WERI-Rb-1 (cell line): ENCODE measurements at regions not wholly inside any gene's neighbourhood (a gene's known extent, or its start where the extent isn't known, plus 50 kb on each side); places are given as distances from the start of the nearest gene placed in this dataset.

Experiments used
- DNase-seq: peaks from one replicate; pipeline ENCODE4 v3.0.0-alpha.2; 2020
- H3K27ac ChIP-seq: fragments of 250-450 bp; sonication (Bioruptor Pico); 2 replicates; pipeline ENCODE4 v1.5.1; 2020; ENCODE audit warnings: mild to moderate bottlenecking, moderate library complexity
- H3K27me3 ChIP-seq: fragments of 250-450 bp; sonication (Bioruptor Pico); 2 replicates; pipeline ENCODE4 v1.5.1; 2021; ENCODE audit warnings: mild to moderate bottlenecking, low read depth, moderate library complexity; ENCODE audit not compliant: insufficient read depth, severe bottlenecking
- H3K36me3 ChIP-seq: fragments of 250-450 bp; sonication (Bioruptor Pico); 2 replicates; pipeline ENCODE4 v1.5.1; 2020; ENCODE audit warnings: mild to moderate bottlenecking, moderate library complexity
- H3K4me3 ChIP-seq: 2 replicates; pipeline ENCODE4 v1.5.1; 2011; ENCODE audit warnings: low read depth, mild to moderate bottlenecking, control low read depth, low read length
- H3K9me3 ChIP-seq: fragments of 250-450 bp; sonication (Bioruptor Pico); 2 replicates; pipeline ENCODE4 v1.5.1; 2021; ENCODE audit warnings: mild to moderate bottlenecking, moderate library complexity; ENCODE audit not compliant: severe bottlenecking
- CTCF ChIP-seq: IDR thresholded peaks from 2 replicates; pipeline ENCODE4 v1.5.1; 2011; ENCODE audit warnings: low read depth, mild to moderate bottlenecking, control low read depth, inconsistent platforms, low read length

- Histone ChIP-seq H3K27ac (no peak overlapping the region), H3K4me3 (no peak overlapping the region), H3K9me3 (no peaks in the 10 kb centered on the region), H3K36me3 (no peaks in the 10 kb centered on the region), H3K27me3 (no peaks in the 10 kb centered on the region)
- no peak for DNase-seq
- TF ChIP-seq CTCF, result no peak
Measured at GRCh38 chr9:89837162-89837933, 232.5 kb downstream of the GADD45G start.

GRCh38 chr9:89837934-89838310 lies 233.1 kb downstream of the GADD45G start:
- no peaks in the 10 kb centered on the region for H3K27me3 ChIP-seq
- no peaks in the 10 kb centered on the region for H3K36me3 ChIP-seq
- DNase-seq, result no peak
- no peak overlapping the region for H3K4me3 ChIP-seq
- no peaks in the 10 kb centered on the region for H3K9me3 ChIP-seq
- no peak overlapping the region for H3K27ac ChIP-seq
- no peak for TF ChIP-seq CTCF

GRCh38 chr9:89838621-89839020 lies 233.8 kb downstream of the GADD45G start:
- Histone ChIP-seq H3K36me3 (no peaks in the 10 kb centered on the region), H3K27ac (no peak overlapping the region), H3K27me3 (no peaks in the 10 kb centered on the region), H3K4me3 (no peak overlapping the region), H3K9me3 (no peaks in the 10 kb centered on the region)
- TF ChIP-seq CTCF, result no peak
- DNase-seq, result no peak

GRCh38 chr9:89839449-89839848 lies 234.6 kb downstream of the GADD45G start:
- H3K36me3 ChIP-seq, result no peaks in the 10 kb centered on the region
- TF ChIP-seq CTCF, result no peak
- H3K27ac ChIP-seq, result no peak overlapping the region
- no peak overlapping the region for H3K4me3 ChIP-seq
- no peaks in the 10 kb centered on the region for H3K27me3 ChIP-seq
- no peaks in the 10 kb centered on the region for H3K9me3 ChIP-seq
- no peak for DNase-seq

GRCh38 chr9:89839952-89840351 lies 235.1 kb downstream of the GADD45G start:
- Histone ChIP-seq H3K27ac (no peak overlapping the region), H3K9me3 (no peaks in the 10 kb centered on the region), H3K4me3 (no peak overlapping the region), H3K27me3 (no peaks in the 10 kb centered on the region), H3K36me3 (no peaks in the 10 kb centered on the region)
- no peak for DNase-seq
- TF ChIP-seq CTCF, result no peak

- no peak for DNase-seq
Measured at GRCh38 chr9:89841456-89841855, 236.6 kb downstream of the GADD45G start.

More at GRCh38 chr9:89841456-89841855, 236.6 kb downstream of the GADD45G start:
- TF ChIP-seq CTCF, result no peak
- H3K9me3 ChIP-seq, result no peaks in the 10 kb centered on the region
- H3K27me3 ChIP-seq, result no peaks in the 10 kb centered on the region
- no peak overlapping the region for H3K4me3 ChIP-seq
- H3K36me3 ChIP-seq, result no peaks in the 10 kb centered on the region
- no peak overlapping the region for H3K27ac ChIP-seq
